GM19035 (cell line): ENCODE measurements at regions not wholly inside any gene's neighbourhood (a gene's known extent, or its start where the extent isn't known, plus 50 kb on each side); places are given as distances from the start of the nearest gene placed in this dataset.
"Not testable (repeated sequence)": the region's sequence is repeated elsewhere in the genome, so short reads cannot be mapped to it uniquely, and the experiment has no call there.

Source experiments
- ATAC-seq: cut with Tn5 transposase; IDR thresholded peaks from one replicate; pipeline ENCODE4 v1.9.1; 2021; ENCODE audit not compliant: unreplicated experiment

GRCh38 chr10:125252937-125253336 is 92.6 kb upstream of the CTBP2 start:
- no peak for ATAC-seq

GRCh38 chr10:125250834-125251233 is 90.5 kb upstream of the CTBP2 start:
- ATAC-seq: not testable (repeated sequence)

- ATAC-seq: no peak
Observed at GRCh38 chr10:125249948-125250347, 89.6 kb upstream of the CTBP2 start.

GRCh38 chr10:125248489-125248888 is 88.1 kb upstream of the CTBP2 start:
- ATAC-seq: no peak

GRCh38 chr10:125247576-125247975 is 87.2 kb upstream of the CTBP2 start:
- no peak for ATAC-seq

GRCh38 chr10:125243532-125244253 is 83.3 kb upstream of the CTBP2 start:
- ATAC-seq: no peak

- no peak for ATAC-seq
Observed at GRCh38 chr10:125238682-125239081, 78.3 kb upstream of the CTBP2 start.

GRCh38 chr10:125236091-125236490 is 75.7 kb upstream of the CTBP2 start:
- no peak for ATAC-seq

GRCh38 chr10:125235093-125236069 is 75.0 kb upstream of the CTBP2 start:
- no peak for ATAC-seq

GRCh38 chr10:125234576-125234975 is 74.2 kb upstream of the CTBP2 start:
- not testable (repeated sequence) for ATAC-seq

GRCh38 chr10:125233726-125234125 is 73.4 kb upstream of the CTBP2 start:
- ATAC-seq: no peak

- ATAC-seq: no peak
Observed at GRCh38 chr10:125232841-125233240, 72.5 kb upstream of the CTBP2 start.

- no peak for ATAC-seq
Observed at GRCh38 chr10:125231813-125232475, 71.6 kb upstream of the CTBP2 start.

GRCh38 chr10:125231116-125231812 is 70.9 kb upstream of the CTBP2 start:
- no peak for ATAC-seq

GRCh38 chr10:125230251-125230650 is 69.9 kb upstream of the CTBP2 start:
- ATAC-seq: no peak

GRCh38 chr10:125228245-125228940 is 68.0 kb upstream of the CTBP2 start:
- not testable (repeated sequence) for ATAC-seq

- no peak for ATAC-seq
Observed at GRCh38 chr10:125227546-125227945, 67.2 kb upstream of the CTBP2 start.

- no peak for ATAC-seq
Observed at GRCh38 chr10:125226823-125227222, 66.5 kb upstream of the CTBP2 start.

GRCh38 chr10:125226005-125226404 is 65.6 kb upstream of the CTBP2 start:
- ATAC-seq: no peak

- ATAC-seq: no peak
Observed at GRCh38 chr10:125225051-125225450, 64.7 kb upstream of the CTBP2 start.
